ENCODE measurements at regions not wholly inside any gene's neighbourhood (a gene's known extent, or its start where the extent isn't known, plus 50 kb on each side); places are given as distances from the start of the nearest gene placed in this dataset.
"Not testable (repeated sequence)": the region's sequence is repeated elsewhere in the genome, so short reads cannot be mapped to it uniquely, and the experiment has no call there.

- DNase-seq: peak; percentile 5
These were observed 1124.9 kb downstream of the DIAPH3 start for GRCh38 chr13:59038824-59039223.

- DNase-seq: no peak
These were observed 1120.7 kb downstream of the DIAPH3 start for GRCh38 chr13:59043016-59043415.

GRCh38 chr13:59047546-59047945 lies 1116.2 kb downstream of the DIAPH3 start:
- DNase-seq: no peak

- DNase-seq: no peak
These were observed 1102.1 kb downstream of the DIAPH3 start for GRCh38 chr13:59061621-59062020.

- no peak for DNase-seq
These were observed 1099.7 kb downstream of the DIAPH3 start for GRCh38 chr13:59064042-59064441.

GRCh38 chr13:59076386-59076785 lies 1087.3 kb downstream of the DIAPH3 start:
- DNase-seq: not testable (repeated sequence)

GRCh38 chr13:59086147-59086546 lies 1077.6 kb downstream of the DIAPH3 start:
- no peak for DNase-seq

GRCh38 chr13:59088716-59089115 lies 1075.0 kb downstream of the DIAPH3 start:
- no peak for DNase-seq

- DNase-seq: peak; percentile 33
These were observed 1069.5 kb downstream of the DIAPH3 start for GRCh38 chr13:59094181-59094580.

GRCh38 chr13:59099182-59099974 lies 1064.3 kb downstream of the DIAPH3 start:
- no peak for DNase-seq

GRCh38 chr13:59103004-59103768 lies 1060.5 kb downstream of the DIAPH3 start:
- DNase-seq: peak; percentile 95

GRCh38 chr13:59111751-59112171 lies 1052.0 kb downstream of the DIAPH3 start:
- no peak for DNase-seq

- DNase-seq: no peak
These were observed 1051.5 kb downstream of the DIAPH3 start for GRCh38 chr13:59112221-59112718.

- no peak for DNase-seq
These were observed 1044.3 kb downstream of the DIAPH3 start for GRCh38 chr13:59119475-59119874.

GRCh38 chr13:59120297-59120843 lies 1043.4 kb downstream of the DIAPH3 start:
- DNase-seq: no peak

- no peak for DNase-seq
These were observed 1042.2 kb downstream of the DIAPH3 start for GRCh38 chr13:59121507-59121906.

GRCh38 chr13:59126474-59126873 lies 1037.3 kb downstream of the DIAPH3 start:
- DNase-seq: no peak

GRCh38 chr13:59133903-59134302 lies 1029.8 kb downstream of the DIAPH3 start:
- no peak for DNase-seq

GRCh38 chr13:59144700-59145099 lies 1019.0 kb downstream of the DIAPH3 start:
- no peak for DNase-seq

- no peak for DNase-seq
These were observed 1018.3 kb downstream of the DIAPH3 start for GRCh38 chr13:59145381-59145780.

GRCh38 chr13:59157181-59157580 lies 1006.5 kb downstream of the DIAPH3 start:
- DNase-seq: no peak

- no peak for DNase-seq
These were observed 997.6 kb downstream of the DIAPH3 start for GRCh38 chr13:59166174-59166573.

- no peak for DNase-seq
These were observed 991.7 kb downstream of the DIAPH3 start for GRCh38 chr13:59172076-59172475.

- no peak for DNase-seq
These were observed 987.0 kb downstream of the DIAPH3 start for GRCh38 chr13:59176775-59177174.

Data from NCI-H2171 (cell line).